SK-N-SH (cell line): ENCODE measurements at regions not wholly inside any gene's neighbourhood (a gene's known extent, or its start where the extent isn't known, plus 50 kb on each side); places are given as distances from the start of the nearest gene placed in this dataset.

ENCODE experiments used
- CTCF ChIP-seq: fragments of 200-600 bp; sonication (generic); IDR thresholded peaks from 2 replicates; pipeline ENCODE4 v1.6.1; 2017; ENCODE audit warnings: antibody characterized with exemption, mild to moderate bottlenecking, moderate library complexity
- FOXM1 ChIP-seq: IDR thresholded peaks from 2 replicates; pipeline ENCODE4 v1.4.0; 2012; ENCODE audit warnings: low read depth, mild to moderate bottlenecking
- JUND ChIP-seq: IDR thresholded peaks from 2 replicates; pipeline ENCODE4 v1.4.0; 2012
- MXI1 ChIP-seq: IDR thresholded peaks from 2 replicates; pipeline ENCODE4 v1.6.1; 2012; ENCODE audit warnings: mild to moderate bottlenecking, low read depth, low read length, improper control_type of control experiment
- RAD21 ChIP-seq: IDR thresholded peaks from 2 replicates; pipeline ENCODE4 v1.6.1; 2012; ENCODE audit warnings: mild to moderate bottlenecking, low read length
- REST ChIP-seq: IDR thresholded peaks from 2 replicates; pipeline ENCODE4 v1.6.1; 2012; ENCODE audit warnings: mild to moderate bottlenecking, low read depth, low read length, moderate library complexity

GRCh38 chr9:87796196-87796595 lies 70.3 kb downstream of the CTSL start:
- TF ChIP-seq JUND (no peak), REST (no peak), FOXM1 (no peak), RAD21 (no peak), CTCF (no peak), MXI1 (no peak)
